Uterus (tissue), 2 donors: ENCODE measurements at regions not wholly inside any gene's neighbourhood (a gene's known extent, or its start where the extent isn't known, plus 50 kb on each side); places are given as distances from the start of the nearest gene placed in this dataset.

Experiments
- POLR2A ChIP-seq, 2 donors: fragments of 450-650 bp; IDR thresholded peaks; one replicate each; pipeline ENCODE4 v1.6.1; 2016; ENCODE audit warnings: antibody characterized with exemption in 2 of 2, mild to moderate bottlenecking in 1 of 2, moderate library complexity in 1 of 2
- TF ChIP-seq, protein P1 (sequence below), 4 experiments: fragments of 200-600 bp in 2 of 4; fragments of 450-650 bp in 2 of 4; sonication (generic) in 2 of 4; IDR thresholded peaks; one replicate each; pipeline ENCODE4 v1.5.1; 2016 to 2019; ENCODE audit warnings: antibody characterized with exemption in 4 of 4, mild to moderate bottlenecking in 2 of 4, moderate library complexity in 1 of 4

- TF ChIP-seq, protein P1, sequence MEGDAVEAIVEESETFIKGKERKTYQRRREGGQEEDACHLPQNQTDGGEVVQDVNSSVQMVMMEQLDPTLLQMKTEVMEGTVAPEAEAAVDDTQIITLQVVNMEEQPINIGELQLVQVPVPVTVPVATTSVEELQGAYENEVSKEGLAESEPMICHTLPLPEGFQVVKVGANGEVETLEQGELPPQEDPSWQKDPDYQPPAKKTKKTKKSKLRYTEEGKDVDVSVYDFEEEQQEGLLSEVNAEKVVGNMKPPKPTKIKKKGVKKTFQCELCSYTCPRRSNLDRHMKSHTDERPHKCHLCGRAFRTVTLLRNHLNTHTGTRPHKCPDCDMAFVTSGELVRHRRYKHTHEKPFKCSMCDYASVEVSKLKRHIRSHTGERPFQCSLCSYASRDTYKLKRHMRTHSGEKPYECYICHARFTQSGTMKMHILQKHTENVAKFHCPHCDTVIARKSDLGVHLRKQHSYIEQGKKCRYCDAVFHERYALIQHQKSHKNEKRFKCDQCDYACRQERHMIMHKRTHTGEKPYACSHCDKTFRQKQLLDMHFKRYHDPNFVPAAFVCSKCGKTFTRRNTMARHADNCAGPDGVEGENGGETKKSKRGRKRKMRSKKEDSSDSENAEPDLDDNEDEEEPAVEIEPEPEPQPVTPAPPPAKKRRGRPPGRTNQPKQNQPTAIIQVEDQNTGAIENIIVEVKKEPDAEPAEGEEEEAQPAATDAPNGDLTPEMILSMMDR (IDR thresholded peaks at IDR 0.05) = no peak
- TF ChIP-seq POLR2A (IDR thresholded peaks at IDR 0.05) = no peak
Measured at GRCh38 chr2:128654408-128654807, 335.7 kb upstream of the HS6ST1 start.
